Peyer's patch (tissue), 4 donors: ENCODE measurements at regions not wholly inside any gene's neighbourhood (a gene's known extent, or its start where the extent isn't known, plus 50 kb on each side); places are given as distances from the start of the nearest gene placed in this dataset.

Experiments
- POLR2A ChIP-seq, 2 donors: fragments of 450-650 bp; IDR thresholded peaks; one replicate each; pipeline ENCODE4 v1.5.1; 2017; ENCODE audit warnings: antibody characterized with exemption in 2 of 2, mild to moderate bottlenecking in 2 of 2, moderate library complexity in 2 of 2
- TF ChIP-seq, protein P1 (sequence below), 6 experiments: fragments of 450-650 bp in 4 of 6; fragments of 200-600 bp in 2 of 6; sonication (generic) in 1 of 6; IDR thresholded peaks; one replicate each; pipeline ENCODE4 v1.5.1; 2017 to 2019; ENCODE audit warnings: antibody characterized with exemption in 6 of 6, mild to moderate bottlenecking in 3 of 6, moderate library complexity in 1 of 6

- TF ChIP-seq, protein P1, sequence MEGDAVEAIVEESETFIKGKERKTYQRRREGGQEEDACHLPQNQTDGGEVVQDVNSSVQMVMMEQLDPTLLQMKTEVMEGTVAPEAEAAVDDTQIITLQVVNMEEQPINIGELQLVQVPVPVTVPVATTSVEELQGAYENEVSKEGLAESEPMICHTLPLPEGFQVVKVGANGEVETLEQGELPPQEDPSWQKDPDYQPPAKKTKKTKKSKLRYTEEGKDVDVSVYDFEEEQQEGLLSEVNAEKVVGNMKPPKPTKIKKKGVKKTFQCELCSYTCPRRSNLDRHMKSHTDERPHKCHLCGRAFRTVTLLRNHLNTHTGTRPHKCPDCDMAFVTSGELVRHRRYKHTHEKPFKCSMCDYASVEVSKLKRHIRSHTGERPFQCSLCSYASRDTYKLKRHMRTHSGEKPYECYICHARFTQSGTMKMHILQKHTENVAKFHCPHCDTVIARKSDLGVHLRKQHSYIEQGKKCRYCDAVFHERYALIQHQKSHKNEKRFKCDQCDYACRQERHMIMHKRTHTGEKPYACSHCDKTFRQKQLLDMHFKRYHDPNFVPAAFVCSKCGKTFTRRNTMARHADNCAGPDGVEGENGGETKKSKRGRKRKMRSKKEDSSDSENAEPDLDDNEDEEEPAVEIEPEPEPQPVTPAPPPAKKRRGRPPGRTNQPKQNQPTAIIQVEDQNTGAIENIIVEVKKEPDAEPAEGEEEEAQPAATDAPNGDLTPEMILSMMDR (IDR thresholded peaks at IDR 0.05), result no peak
- no peak for TF ChIP-seq POLR2A (IDR thresholded peaks at IDR 0.05)
Measured at GRCh38 chr5:125023673-125024072, 277.2 kb upstream of the ZNF608 start.
